Body of pancreas (tissue), 4 donors: ENCODE measurements at regions not wholly inside any gene's neighbourhood (a gene's known extent, or its start where the extent isn't known, plus 50 kb on each side); places are given as distances from the start of the nearest gene placed in this dataset.

Experiments
- CTCF ChIP-seq, 7 experiments: fragments of 450-650 bp in 4 of 7; fragments of 200-600 bp in 3 of 7; sonication (generic) in 3 of 7; IDR thresholded peaks; one replicate each; pipeline ENCODE4 v1.5.1; 2016 to 2019; ENCODE audit warnings: antibody characterized with exemption in 7 of 7
- POLR2A ChIP-seq, 3 donors: fragments of 450-650 bp; IDR thresholded peaks; one replicate each; pipeline ENCODE4 v1.6.1; 2016; ENCODE audit warnings: antibody characterized with exemption in 3 of 3, mild to moderate bottlenecking in 2 of 3

DNA sequence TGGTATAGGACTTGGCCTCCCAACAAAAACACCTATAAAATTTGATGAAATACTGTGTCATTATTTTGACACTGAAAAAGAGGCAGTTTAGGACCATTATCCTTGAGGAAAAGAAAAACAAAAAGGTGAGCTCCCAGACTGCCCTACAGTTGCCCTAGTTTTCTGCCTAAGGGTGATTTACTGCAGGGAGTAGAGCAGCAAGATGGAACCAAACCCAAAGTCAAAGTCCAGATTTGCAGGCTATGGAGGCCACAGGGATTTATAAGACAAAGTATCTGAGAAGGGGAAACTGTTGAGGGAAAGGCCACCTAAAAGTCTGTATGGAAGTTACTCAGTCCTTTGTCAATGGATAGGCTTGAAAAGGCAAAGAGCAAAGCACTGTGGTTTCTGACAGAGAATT lies 112.4 kb upstream of the TRPC4 start:
- TF ChIP-seq POLR2A (IDR thresholded peaks at IDR 0.05) (no peak), CTCF (IDR thresholded peaks at IDR 0.05) (no peak)
